ENCODE measurements at regions not wholly inside any gene's neighbourhood (a gene's known extent, or its start where the extent isn't known, plus 50 kb on each side); places are given as distances from the start of the nearest gene placed in this dataset.

DNA sequence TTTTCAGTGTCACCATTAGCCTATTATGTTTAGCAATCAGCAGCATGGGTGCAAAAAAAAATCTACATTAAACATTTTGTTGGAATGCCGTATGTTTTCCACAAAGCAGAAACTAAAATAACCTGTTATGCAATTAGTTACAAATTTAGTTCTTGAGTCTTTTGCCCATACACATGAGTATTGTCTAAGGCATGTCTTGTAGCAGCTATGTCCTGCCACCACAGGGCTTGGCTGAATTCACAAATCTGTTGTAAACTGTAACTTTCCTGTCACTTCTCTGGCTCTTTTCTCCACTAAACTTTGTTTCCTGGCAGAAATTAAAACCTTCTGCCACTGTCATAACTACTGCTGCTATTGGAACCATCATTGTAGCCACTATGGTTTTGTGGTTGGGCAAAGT lies 277.9 kb upstream of the SPRY2 start:
- TF ChIP-seq, protein P1, sequence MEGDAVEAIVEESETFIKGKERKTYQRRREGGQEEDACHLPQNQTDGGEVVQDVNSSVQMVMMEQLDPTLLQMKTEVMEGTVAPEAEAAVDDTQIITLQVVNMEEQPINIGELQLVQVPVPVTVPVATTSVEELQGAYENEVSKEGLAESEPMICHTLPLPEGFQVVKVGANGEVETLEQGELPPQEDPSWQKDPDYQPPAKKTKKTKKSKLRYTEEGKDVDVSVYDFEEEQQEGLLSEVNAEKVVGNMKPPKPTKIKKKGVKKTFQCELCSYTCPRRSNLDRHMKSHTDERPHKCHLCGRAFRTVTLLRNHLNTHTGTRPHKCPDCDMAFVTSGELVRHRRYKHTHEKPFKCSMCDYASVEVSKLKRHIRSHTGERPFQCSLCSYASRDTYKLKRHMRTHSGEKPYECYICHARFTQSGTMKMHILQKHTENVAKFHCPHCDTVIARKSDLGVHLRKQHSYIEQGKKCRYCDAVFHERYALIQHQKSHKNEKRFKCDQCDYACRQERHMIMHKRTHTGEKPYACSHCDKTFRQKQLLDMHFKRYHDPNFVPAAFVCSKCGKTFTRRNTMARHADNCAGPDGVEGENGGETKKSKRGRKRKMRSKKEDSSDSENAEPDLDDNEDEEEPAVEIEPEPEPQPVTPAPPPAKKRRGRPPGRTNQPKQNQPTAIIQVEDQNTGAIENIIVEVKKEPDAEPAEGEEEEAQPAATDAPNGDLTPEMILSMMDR (IDR thresholded peaks at IDR 0.05): no peak
- TF ChIP-seq POLR2A (IDR thresholded peaks at IDR 0.05) (no peak), POLR2AphosphoS5 (IDR thresholded peaks at IDR 0.05) (no peak)

Data from upper lobe of left lung (tissue), 4 donors.